Osteocyte (in vitro differentiated cells): ENCODE measurements at regions not wholly inside any gene's neighbourhood (a gene's known extent, or its start where the extent isn't known, plus 50 kb on each side); places are given as distances from the start of the nearest gene placed in this dataset.
"Not testable (repeated sequence)": the region's sequence is repeated elsewhere in the genome, so short reads cannot be mapped to it uniquely, and the experiment has no call there.

Experiments used
- DNase-seq: peaks from one replicate; pipeline ENCODE4 v3.0.0; 2021; ENCODE audit warnings: mixed read lengths; ENCODE audit not compliant: unreplicated experiment; ENCODE audit errors: extremely low spot score
- H3K27ac Mint-ChIP-seq: one replicate; pipeline ENCODE4 v1.8.0; 2021; ENCODE audit warnings: mild to moderate bottlenecking, mixed read lengths; ENCODE audit not compliant: unreplicated experiment
- H3K27me3 Mint-ChIP-seq: one replicate; pipeline ENCODE4 v1.8.0; 2021; ENCODE audit warnings: mixed read lengths; ENCODE audit not compliant: unreplicated experiment
- H3K36me3 Mint-ChIP-seq: one replicate; pipeline ENCODE4 v1.8.0; 2021; ENCODE audit warnings: mixed read lengths; ENCODE audit not compliant: unreplicated experiment
- H3K4me1 Mint-ChIP-seq: one replicate; pipeline ENCODE4 v1.8.0; 2021; ENCODE audit warnings: mixed read lengths; ENCODE audit not compliant: unreplicated experiment
- H3K4me3 Mint-ChIP-seq: one replicate; pipeline ENCODE4 v1.8.0; 2021; ENCODE audit warnings: mild to moderate bottlenecking, moderate library complexity, mixed read lengths; ENCODE audit not compliant: unreplicated experiment
- H3K9me3 Mint-ChIP-seq: one replicate; pipeline ENCODE4 v1.8.0; 2021; ENCODE audit warnings: mixed read lengths; ENCODE audit not compliant: unreplicated experiment
- TF ChIP-seq, protein P1 (sequence below): fragments of 200-600 bp; sonication (generic); IDR thresholded peaks from 2 replicates; pipeline ENCODE4 v1.5.0; 2021; ENCODE audit warnings: antibody characterized with exemption, mild to moderate bottlenecking, moderate library complexity

GRCh38 chr6:27544612-27545260 lies 71.8 kb upstream of the ZNF184 start:
- peaks cover 24% of the 10 kb centered on the region for H3K4me1 Mint-ChIP-seq
- no peak for DNase-seq
- no peak overlapping the region for H3K27ac Mint-ChIP-seq

GRCh38 chr6:27544135-27544534 lies 71.2 kb upstream of the ZNF184 start:
- not testable (repeated sequence) for DNase-seq, H3K27ac Mint-ChIP-seq, H3K4me3 Mint-ChIP-seq, H3K9me3 Mint-ChIP-seq, H3K36me3 Mint-ChIP-seq
- Mint-ChIP-seq H3K4me1 (peaks cover 26% of the 10 kb centered on the region), H3K27me3 (peaks cover 85% of the 10 kb centered on the region)

More at GRCh38 chr6:27544612-27545260, 71.8 kb upstream of the ZNF184 start:
- TF ChIP-seq, protein P1, sequence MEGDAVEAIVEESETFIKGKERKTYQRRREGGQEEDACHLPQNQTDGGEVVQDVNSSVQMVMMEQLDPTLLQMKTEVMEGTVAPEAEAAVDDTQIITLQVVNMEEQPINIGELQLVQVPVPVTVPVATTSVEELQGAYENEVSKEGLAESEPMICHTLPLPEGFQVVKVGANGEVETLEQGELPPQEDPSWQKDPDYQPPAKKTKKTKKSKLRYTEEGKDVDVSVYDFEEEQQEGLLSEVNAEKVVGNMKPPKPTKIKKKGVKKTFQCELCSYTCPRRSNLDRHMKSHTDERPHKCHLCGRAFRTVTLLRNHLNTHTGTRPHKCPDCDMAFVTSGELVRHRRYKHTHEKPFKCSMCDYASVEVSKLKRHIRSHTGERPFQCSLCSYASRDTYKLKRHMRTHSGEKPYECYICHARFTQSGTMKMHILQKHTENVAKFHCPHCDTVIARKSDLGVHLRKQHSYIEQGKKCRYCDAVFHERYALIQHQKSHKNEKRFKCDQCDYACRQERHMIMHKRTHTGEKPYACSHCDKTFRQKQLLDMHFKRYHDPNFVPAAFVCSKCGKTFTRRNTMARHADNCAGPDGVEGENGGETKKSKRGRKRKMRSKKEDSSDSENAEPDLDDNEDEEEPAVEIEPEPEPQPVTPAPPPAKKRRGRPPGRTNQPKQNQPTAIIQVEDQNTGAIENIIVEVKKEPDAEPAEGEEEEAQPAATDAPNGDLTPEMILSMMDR, result no peak
- Mint-ChIP-seq H3K4me3 (peak overlapping the region; percentile 65), H3K36me3 (no peaks in the 10 kb centered on the region), H3K9me3 (peaks cover 10% of the 10 kb centered on the region), H3K27me3 (peaks cover 79% of the 10 kb centered on the region)

DNA sequence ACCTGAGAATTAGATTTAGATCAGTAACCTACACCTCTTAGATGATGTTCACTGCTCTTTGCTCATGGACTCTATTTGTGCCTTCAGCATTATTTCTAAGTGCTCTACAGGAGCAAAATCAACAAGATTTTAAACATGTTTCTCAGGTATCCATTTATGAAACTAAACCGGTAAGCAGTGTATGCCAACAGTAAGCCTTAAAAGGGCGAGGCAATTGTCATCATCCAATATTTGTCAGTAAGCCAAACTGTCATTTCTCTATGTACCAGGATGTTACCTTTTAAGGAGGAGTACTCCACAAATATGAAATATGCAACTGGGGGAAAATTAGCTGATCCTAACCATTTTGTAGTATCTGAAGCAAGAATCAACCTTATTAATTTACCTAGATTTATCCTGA lies 69.6 kb upstream of the ZNF184 start:
- H3K4me3 Mint-ChIP-seq, result no peak overlapping the region
- TF ChIP-seq, protein P1, result no peak
- peaks cover 83% of the 10 kb centered on the region for H3K27me3 Mint-ChIP-seq
- no peak overlapping the region for H3K27ac Mint-ChIP-seq
- no peak for DNase-seq
- H3K9me3 Mint-ChIP-seq, result peaks cover 10% of the 10 kb centered on the region
- H3K4me1 Mint-ChIP-seq, result peaks cover 18% of the 10 kb centered on the region
- no peaks in the 10 kb centered on the region for H3K36me3 Mint-ChIP-seq

- TF ChIP-seq, protein P1, result no peak
- Mint-ChIP-seq H3K4me3 (no peak overlapping the region), H3K36me3 (no peaks in the 10 kb centered on the region), H3K9me3 (peaks cover 7% of the 10 kb centered on the region), H3K27me3 (peaks cover 83% of the 10 kb centered on the region), H3K4me1 (peaks cover 13% of the 10 kb centered on the region), H3K27ac (no peak overlapping the region)
- no peak for DNase-seq
These were observed 69.0 kb upstream of the ZNF184 start for GRCh38 chr6:27541933-27542297.

- Mint-ChIP-seq H3K4me3 (no peak overlapping the region), H3K36me3 (no peaks in the 10 kb centered on the region)
- TF ChIP-seq, protein P1, result no peak
These were observed 68.5 kb upstream of the ZNF184 start for GRCh38 chr6:27541212-27541932.

More at GRCh38 chr6:27541212-27541932, 68.5 kb upstream of the ZNF184 start:
- peaks cover 3% of the 10 kb centered on the region for H3K9me3 Mint-ChIP-seq
- H3K27ac Mint-ChIP-seq, result no peak overlapping the region
- H3K27me3 Mint-ChIP-seq, result peaks cover 78% of the 10 kb centered on the region
- H3K4me1 Mint-ChIP-seq, result peaks cover 13% of the 10 kb centered on the region
- no peak for DNase-seq
